Ishikawa (cell line): ENCODE measurements at regions not wholly inside any gene's neighbourhood (a gene's known extent, or its start where the extent isn't known, plus 50 kb on each side); places are given as distances from the start of the nearest gene placed in this dataset.

ENCODE experiments used
- CEBPB ChIP-seq: IDR thresholded peaks from 2 replicates; pipeline ENCODE4 v1.6.1; 2012
- CREB1 ChIP-seq: IDR thresholded peaks from 2 replicates; pipeline ENCODE4 v1.6.1; 2012; ENCODE audit warnings: low read depth
- EGR1 ChIP-seq: IDR thresholded peaks from 2 replicates; pipeline ENCODE4 v1.6.1; 2012
- EP300 ChIP-seq: IDR thresholded peaks from 2 replicates; pipeline ENCODE4 v1.6.1; 2012; ENCODE audit warnings: borderline replicate concordance
- RAD21 ChIP-seq: IDR thresholded peaks from 2 replicates; pipeline ENCODE4 v1.6.1; 2012; ENCODE audit warnings: low read depth
- TEAD4 ChIP-seq: IDR thresholded peaks from 2 replicates; pipeline ENCODE4 v1.6.1; 2012
- TF ChIP-seq, protein P1 (sequence below): IDR thresholded peaks from 2 replicates; pipeline ENCODE4 v1.6.1; 2012
- TF ChIP-seq, protein P2 (sequence below): IDR thresholded peaks from 2 replicates; pipeline ENCODE4 v1.6.1; 2012
- TF ChIP-seq, protein P3 (sequence below): IDR thresholded peaks from 2 replicates; pipeline ENCODE4 v1.6.1; 2012; ENCODE audit warnings: low read depth, mild to moderate bottlenecking

DNA sequence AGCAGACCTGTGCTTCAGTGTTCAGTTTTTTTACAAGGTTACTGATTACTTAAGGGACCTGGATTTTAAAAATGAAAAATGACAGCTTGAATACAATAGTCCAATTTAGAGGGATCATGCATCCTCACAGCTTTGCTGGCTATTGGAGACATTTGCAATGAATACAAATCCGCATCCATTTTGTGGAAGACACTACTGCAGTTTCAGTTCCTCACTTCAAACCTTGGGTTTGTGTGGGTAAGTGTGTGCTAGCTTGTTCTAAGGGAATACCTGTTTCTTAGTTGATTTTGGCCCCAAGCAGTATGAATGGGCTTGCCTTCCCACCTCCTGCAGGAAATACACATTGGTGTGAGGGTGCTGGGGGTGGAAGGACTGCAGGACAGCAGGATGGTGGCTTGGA is 222.4 kb downstream of the OLFM4 start:
- TF ChIP-seq, protein P1, sequence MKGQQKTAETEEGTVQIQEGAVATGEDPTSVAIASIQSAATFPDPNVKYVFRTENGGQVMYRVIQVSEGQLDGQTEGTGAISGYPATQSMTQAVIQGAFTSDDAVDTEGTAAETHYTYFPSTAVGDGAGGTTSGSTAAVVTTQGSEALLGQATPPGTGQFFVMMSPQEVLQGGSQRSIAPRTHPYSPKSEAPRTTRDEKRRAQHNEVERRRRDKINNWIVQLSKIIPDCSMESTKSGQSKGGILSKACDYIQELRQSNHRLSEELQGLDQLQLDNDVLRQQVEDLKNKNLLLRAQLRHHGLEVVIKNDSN = no peak
- no peak for TF ChIP-seq TEAD4
- no peak for TF ChIP-seq CEBPB
- TF ChIP-seq EP300 = no peak
- TF ChIP-seq CREB1 = no peak
- TF ChIP-seq RAD21 = no peak
- TF ChIP-seq, protein P2, sequence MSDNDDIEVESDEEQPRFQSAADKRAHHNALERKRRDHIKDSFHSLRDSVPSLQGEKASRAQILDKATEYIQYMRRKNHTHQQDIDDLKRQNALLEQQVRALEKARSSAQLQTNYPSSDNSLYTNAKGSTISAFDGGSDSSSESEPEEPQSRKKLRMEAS = no peak
- TF ChIP-seq, protein P3, sequence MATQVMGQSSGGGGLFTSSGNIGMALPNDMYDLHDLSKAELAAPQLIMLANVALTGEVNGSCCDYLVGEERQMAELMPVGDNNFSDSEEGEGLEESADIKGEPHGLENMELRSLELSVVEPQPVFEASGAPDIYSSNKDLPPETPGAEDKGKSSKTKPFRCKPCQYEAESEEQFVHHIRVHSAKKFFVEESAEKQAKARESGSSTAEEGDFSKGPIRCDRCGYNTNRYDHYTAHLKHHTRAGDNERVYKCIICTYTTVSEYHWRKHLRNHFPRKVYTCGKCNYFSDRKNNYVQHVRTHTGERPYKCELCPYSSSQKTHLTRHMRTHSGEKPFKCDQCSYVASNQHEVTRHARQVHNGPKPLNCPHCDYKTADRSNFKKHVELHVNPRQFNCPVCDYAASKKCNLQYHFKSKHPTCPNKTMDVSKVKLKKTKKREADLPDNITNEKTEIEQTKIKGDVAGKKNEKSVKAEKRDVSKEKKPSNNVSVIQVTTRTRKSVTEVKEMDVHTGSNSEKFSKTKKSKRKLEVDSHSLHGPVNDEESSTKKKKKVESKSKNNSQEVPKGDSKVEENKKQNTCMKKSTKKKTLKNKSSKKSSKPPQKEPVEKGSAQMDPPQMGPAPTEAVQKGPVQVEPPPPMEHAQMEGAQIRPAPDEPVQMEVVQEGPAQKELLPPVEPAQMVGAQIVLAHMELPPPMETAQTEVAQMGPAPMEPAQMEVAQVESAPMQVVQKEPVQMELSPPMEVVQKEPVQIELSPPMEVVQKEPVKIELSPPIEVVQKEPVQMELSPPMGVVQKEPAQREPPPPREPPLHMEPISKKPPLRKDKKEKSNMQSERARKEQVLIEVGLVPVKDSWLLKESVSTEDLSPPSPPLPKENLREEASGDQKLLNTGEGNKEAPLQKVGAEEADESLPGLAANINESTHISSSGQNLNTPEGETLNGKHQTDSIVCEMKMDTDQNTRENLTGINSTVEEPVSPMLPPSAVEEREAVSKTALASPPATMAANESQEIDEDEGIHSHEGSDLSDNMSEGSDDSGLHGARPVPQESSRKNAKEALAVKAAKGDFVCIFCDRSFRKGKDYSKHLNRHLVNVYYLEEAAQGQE = no peak
- no peak for TF ChIP-seq EGR1
